ENCODE measurements at regions not wholly inside any gene's neighbourhood (a gene's known extent, or its start where the extent isn't known, plus 50 kb on each side); places are given as distances from the start of the nearest gene placed in this dataset.
"Not testable (repeated sequence)": the region's sequence is repeated elsewhere in the genome, so short reads cannot be mapped to it uniquely, and the experiment has no call there.

DNA sequence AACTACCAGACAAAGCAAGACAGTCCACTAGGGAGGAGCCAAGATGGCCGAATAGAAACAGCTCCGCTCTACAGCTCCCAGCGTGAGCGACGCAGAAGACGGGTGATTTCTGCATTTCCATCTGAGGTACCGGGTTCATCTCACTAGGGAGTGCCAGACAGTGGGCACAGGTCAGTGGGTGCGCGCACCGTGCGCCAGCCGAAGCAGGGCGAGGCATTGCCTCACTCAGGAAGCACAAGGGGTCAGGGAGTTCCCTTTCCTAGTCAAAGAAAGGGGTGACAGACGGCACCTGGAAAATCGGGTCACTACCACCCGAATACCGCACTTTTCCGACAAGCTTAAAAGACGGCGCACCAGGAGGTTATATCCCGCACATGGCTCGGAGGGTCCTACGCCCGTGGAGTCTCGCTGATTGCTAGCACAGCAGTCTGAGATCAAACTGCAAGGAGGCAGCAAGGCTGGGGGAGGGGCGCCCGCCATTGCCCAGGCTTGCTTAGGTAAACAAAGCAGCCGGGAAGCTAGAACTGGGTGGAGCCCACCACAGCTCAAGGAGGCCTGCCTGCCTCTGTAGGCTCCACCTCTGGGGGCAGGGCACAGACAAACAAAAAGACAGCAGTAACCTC, 90.6 kb upstream of the CAV2 start:
- TF ChIP-seq CTCF (conservative IDR thresholded peaks at IDR 0.05); EZH2 (IDR thresholded peaks at IDR 0.05; ENCODE audit: low read depth): not testable (repeated sequence)

All from PC-9 (cell line).